ENCODE measurements at regions not wholly inside any gene's neighbourhood (a gene's known extent, or its start where the extent isn't known, plus 50 kb on each side); places are given as distances from the start of the nearest gene placed in this dataset.

- ChIA-PET CTCF (no interaction called here), POLR2A (no interaction called here), RAD21 (ENCODE audit: low non-redundant PET in 1 of 2, low total read pairs in 2 of 2, uncharacterized antibody in 2 of 2, unreplicated experiment in 2 of 2) (no interaction called here)
- H3K4me1 ChIP-seq (ENCODE audit: control insufficient read depth in 1 of 2, insufficient read depth in 2 of 2, low read length in 2 of 2), result no peaks in the 10 kb centered on the region
- no peaks in the 10 kb centered on the region for H3K27me3 ChIP-seq (ENCODE audit: insufficient read depth, low read length)
- H3K79me2 ChIP-seq (ENCODE audit: insufficient read depth, low read length), result no peaks in the 10 kb centered on the region
- H3K4me3 ChIP-seq (replicated peaks in 1 of 2; ENCODE audit: low read depth in 1 of 2, low read length in 2 of 2), result no peak overlapping the region
- H4K20me1 ChIP-seq (ENCODE audit: insufficient read depth), result no peaks in the 10 kb centered on the region
- intact Hi-C loops (cut with micrococcal nuclease), result no loop called here
- DNase-seq (ENCODE audit: low read depth, low spot score) (no peak), ATAC-seq (no peak)
- TF ChIP-seq POLR2A (IDR thresholded peaks at IDR 0.05; ENCODE audit: borderline replicate concordance, extremely low read depth, insufficient read depth, insufficient read length) (no peak), TCF7L2 (IDR thresholded peaks at IDR 0.05; ENCODE audit: borderline replicate concordance, extremely low read depth, insufficient read depth, insufficient read length) (no peak), REST (IDR thresholded peaks at IDR 0.05; ENCODE audit: low read depth) (no peak), MAX (IDR thresholded peaks at IDR 0.05) (no peak), ZFX (IDR thresholded peaks at IDR 0.05) (no peak), POLR2AphosphoS5 (IDR thresholded peaks at IDR 0.05; ENCODE audit: low read depth, low read length) (no peak), SIN3A (IDR thresholded peaks at IDR 0.05; ENCODE audit: low read depth) (no peak), EZH2 (IDR thresholded peaks at IDR 0.05) (no peak), CEBPB (IDR thresholded peaks at IDR 0.05; ENCODE audit: low read depth) (no peak)
- H3K9ac ChIP-seq (ENCODE audit: low read length), result no peak overlapping the region
- H3K4me2 ChIP-seq (ENCODE audit: low read length), result no peak overlapping the region
- BruUV-seq (replicated peaks), result no TSS peak
- no peaks in the 10 kb centered on the region for H3K9me3 ChIP-seq (ENCODE audit: control insufficient read depth in 1 of 2, insufficient read depth in 1 of 2, low read depth in 1 of 2, low read length in 2 of 2)
- H3K9me2 ChIP-seq (ENCODE audit: insufficient read depth), result no peaks in the 10 kb centered on the region
- H3K36me3 ChIP-seq (ENCODE audit: control insufficient read depth in 1 of 2, insufficient read depth in 2 of 2, low read length in 2 of 2), result no peaks in the 10 kb centered on the region
- H2AFZ ChIP-seq (ENCODE audit: low read depth, low read length, poor library complexity, severe bottlenecking), result no peak overlapping the region
- no peak overlapping the region for H3K27ac ChIP-seq (ENCODE audit: low read depth, low read length)
Observed at GRCh38 chr12:58621126-58621525, 299.2 kb downstream of the LRIG3 start.
